ENCODE measurements at regions not wholly inside any gene's neighbourhood (a gene's known extent, or its start where the extent isn't known, plus 50 kb on each side); places are given as distances from the start of the nearest gene placed in this dataset.

GRCh38 chr22:34159491-34159890 lies 239.2 kb upstream of the LARGE1 start:
- no peak for DNase-seq (ENCODE audit: low read depth in 1 of 2, low spot score in 1 of 2)
- WGBS (ENCODE audit: missing lambda C conversion rate): 25% methylated on average over 3 of the region's 8 CpGs
- Histone ChIP-seq H3K4me1 (no peaks in the 10 kb centered on the region), H3K27ac (no peak overlapping the region), H3K4me3 (no peak overlapping the region), H3K9me3 (no peaks in the 10 kb centered on the region), H3K4me2 (no peak overlapping the region)
- TF ChIP-seq PHF8 (IDR thresholded peaks at IDR 0.05; ENCODE audit: borderline replicate concordance, low read depth) (no peak), MYC (IDR thresholded peaks at IDR 0.05; ENCODE audit: borderline replicate concordance, low read length) (no peak), E2F6 (IDR thresholded peaks at IDR 0.05; ENCODE audit: borderline replicate concordance, low read depth) (no peak), CEBPB (IDR thresholded peaks at IDR 0.05) (no peak), SMC3 (IDR thresholded peaks at IDR 0.05) (no peak), HEYL (CRISPR knock-in tag; IDR thresholded peaks at IDR 0.05) (no peak), RARB (CRISPR knock-in tag; IDR thresholded peaks at IDR 0.05) (no peak), ZC3H11A (IDR thresholded peaks at IDR 0.05) (no peak), FOXS1 (CRISPR knock-in tag; IDR thresholded peaks at IDR 0.05) (no peak), FOSL2 (IDR thresholded peaks at IDR 0.05) (no peak), FOSL2 (CRISPR knock-in tag; IDR thresholded peaks at IDR 0.05) (no peak), RNF2 (IDR thresholded peaks at IDR 0.05; ENCODE audit: borderline replicate concordance, low read depth) (no peak), NR3C1 (IDR thresholded peaks at IDR 0.05) (no peak), JUNB (IDR thresholded peaks at IDR 0.05) (no peak), POLR2A (IDR thresholded peaks at IDR 0.05; ENCODE audit: low read length) (no peak), NPAS2 (CRISPR knock-in tag; IDR thresholded peaks at IDR 0.05; ENCODE audit: borderline replicate concordance) (no peak), USF2 (IDR thresholded peaks at IDR 0.05) (no peak), HOXB5 (CRISPR knock-in tag; IDR thresholded peaks at IDR 0.05) (no peak), NFE2L2 (conservative IDR thresholded peaks at IDR 0.05; ENCODE audit: low read length) (no peak), MAX (IDR thresholded peaks at IDR 0.05) (no peak), GATA3 (IDR thresholded peaks at IDR 0.05; ENCODE audit: borderline replicate concordance) (no peak)
- POLR2A ChIA-PET: no interaction called here
- no peak for ATAC-seq
- CTCF ChIA-PET: no interaction called here
- no peak for FAIRE-seq

GRCh38 chr22:34160141-34160783 lies 240.0 kb upstream of the LARGE1 start:
- ChIA-PET POLR2A (no interaction called here), CTCF (no interaction called here)
- FAIRE-seq: no peak
- TF ChIP-seq FOSL2 (IDR thresholded peaks at IDR 0.05) (no peak), FOSL2 (CRISPR knock-in tag; IDR thresholded peaks at IDR 0.05) (no peak), TP53 (CRISPR knock-in tag; IDR thresholded peaks at IDR 0.05) (no peak), MYC (IDR thresholded peaks at IDR 0.05; ENCODE audit: borderline replicate concordance, low read length) (no peak), RFX5 (IDR thresholded peaks at IDR 0.05) (no peak), POLR2A (IDR thresholded peaks at IDR 0.05; ENCODE audit: low read length) (no peak), BHLHE40 (IDR thresholded peaks at IDR 0.05; ENCODE audit: low read depth, low read length) (no peak), MAX (IDR thresholded peaks at IDR 0.05) (no peak), E2F6 (IDR thresholded peaks at IDR 0.05; ENCODE audit: borderline replicate concordance, low read depth) (no peak), EP300 (IDR thresholded peaks at IDR 0.05) (no peak), ELK1 (IDR thresholded peaks at IDR 0.05; ENCODE audit: low read depth, low read length) (no peak), JUN (IDR thresholded peaks at IDR 0.05) (no peak), PHF8 (IDR thresholded peaks at IDR 0.05; ENCODE audit: borderline replicate concordance, low read depth) (no peak), MAZ (IDR thresholded peaks at IDR 0.05; ENCODE audit: borderline replicate concordance, low read depth, low read length) (no peak)
- ATAC-seq: no peak
- DNase-seq (ENCODE audit: low read depth in 1 of 2, low spot score in 1 of 2): no peak
- Histone ChIP-seq H3K9me3 (no peaks in the 10 kb centered on the region), H3K4me2 (no peak overlapping the region), H3K4me1 (no peaks in the 10 kb centered on the region), H3K27ac (no peak overlapping the region), H3K4me3 (no peak overlapping the region)
- WGBS (ENCODE audit: missing lambda C conversion rate): 2% methylated on average over 4 of the region's 4 CpGs
